ENCODE measurements at regions not wholly inside any gene's neighbourhood (a gene's known extent, or its start where the extent isn't known, plus 50 kb on each side); places are given as distances from the start of the nearest gene placed in this dataset.

DNA sequence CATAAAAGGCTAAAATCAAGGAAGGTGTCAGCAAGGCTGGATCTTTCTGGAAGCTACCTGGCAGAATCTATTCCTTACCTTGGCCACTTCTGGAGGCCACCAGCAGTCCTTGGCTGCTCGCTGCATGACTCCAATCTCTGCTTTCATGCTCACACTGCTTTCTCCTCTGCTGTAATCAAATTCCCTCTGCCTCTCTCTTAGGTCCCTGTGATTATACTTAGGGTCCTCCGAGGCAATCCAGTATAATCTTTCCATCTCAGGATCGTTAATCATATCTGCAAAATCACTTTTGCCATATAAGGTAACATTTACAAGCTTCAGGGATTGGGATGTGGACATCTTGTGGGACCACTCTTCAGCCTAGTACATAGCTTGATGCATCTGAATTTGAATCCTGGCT lies 110.7 kb upstream of the IVNS1ABP start:
- DNase-seq: no peak

- DNase-seq: no peak
Observed at GRCh38 chr1:185427264-185427663, 110.2 kb upstream of the IVNS1ABP start.

GRCh38 chr1:185426848-185427247 lies 109.8 kb upstream of the IVNS1ABP start:
- no peak for DNase-seq

GRCh38 chr1:185425163-185425562 lies 108.1 kb upstream of the IVNS1ABP start:
- no peak for DNase-seq

GRCh38 chr1:185421485-185422107 lies 104.6 kb upstream of the IVNS1ABP start:
- no peak for DNase-seq

DNA sequence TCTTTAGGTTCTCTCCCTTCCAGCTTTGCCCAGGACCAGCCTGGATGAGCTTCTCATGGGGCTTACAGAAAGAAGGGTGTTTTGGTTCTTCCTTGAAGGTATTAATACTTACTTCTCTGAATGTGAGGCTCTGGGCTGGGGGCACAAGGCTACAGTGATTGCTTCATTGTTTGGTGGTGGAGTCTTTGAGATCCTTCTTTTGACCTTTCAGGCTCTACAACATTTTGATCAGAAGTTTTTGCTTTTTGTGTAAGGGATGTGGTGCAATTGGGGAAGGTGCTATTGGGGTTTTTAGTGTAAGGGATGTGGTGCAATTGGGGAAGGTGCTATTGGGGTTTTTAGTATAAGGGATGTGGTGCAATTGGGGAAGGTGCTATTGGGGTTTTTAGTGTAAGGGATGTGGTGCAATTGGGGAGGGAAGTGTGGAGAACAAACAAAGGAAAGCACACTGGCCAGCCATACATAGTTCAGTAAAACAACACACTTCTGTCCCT lies 103.6 kb upstream of the IVNS1ABP start:
- no peak for DNase-seq

- DNase-seq: no peak
Observed at GRCh38 chr1:185419718-185420117, 102.7 kb upstream of the IVNS1ABP start.

DNA sequence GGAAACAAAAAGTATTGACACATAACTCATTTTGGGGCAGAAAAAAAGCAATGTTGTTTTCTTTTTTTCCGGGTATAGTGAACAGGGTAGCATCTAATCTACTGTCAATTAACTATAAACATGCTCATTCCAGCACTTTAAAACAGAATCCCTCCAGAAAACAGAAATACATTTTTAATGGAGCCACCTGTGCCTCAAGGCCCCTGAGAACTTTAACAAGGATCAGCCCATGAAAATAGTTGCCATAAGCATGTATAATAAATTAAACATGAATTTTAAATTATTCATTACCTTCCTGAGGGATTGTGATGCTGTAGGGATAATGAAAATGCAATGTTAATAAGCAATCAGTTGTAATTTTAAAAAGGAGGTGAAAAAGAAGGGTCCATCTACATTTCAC lies 101.4 kb upstream of the IVNS1ABP start:
- no peak for DNase-seq

- DNase-seq: no peak
Observed at GRCh38 chr1:185412385-185413087, 95.5 kb upstream of the IVNS1ABP start.

- no peak for DNase-seq
Observed at GRCh38 chr1:185409763-185410528, 92.9 kb upstream of the IVNS1ABP start.

DNA sequence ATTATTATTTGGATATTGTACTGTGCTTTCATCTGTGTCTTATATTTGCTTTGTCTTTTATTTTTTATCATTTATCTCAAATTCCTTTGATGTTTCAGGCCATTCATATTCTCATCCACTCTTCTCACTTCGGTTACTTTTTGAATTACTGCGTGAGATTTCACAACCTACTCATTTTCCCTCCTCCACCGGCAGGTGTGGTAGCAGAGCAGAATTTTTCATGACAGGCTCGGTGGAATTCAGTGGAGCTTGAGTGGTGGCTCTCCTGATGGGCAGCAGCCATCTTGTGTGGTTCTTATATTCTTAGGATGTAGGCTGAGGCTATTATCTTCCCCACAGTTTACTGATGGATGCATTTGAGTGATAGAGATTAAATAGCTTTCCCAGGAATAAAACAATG lies 92.3 kb upstream of the IVNS1ABP start:
- no peak for DNase-seq

- DNase-seq: no peak
Observed at GRCh38 chr1:185408700-185409270, 91.7 kb upstream of the IVNS1ABP start.

GRCh38 chr1:185406691-185407009 lies 89.6 kb upstream of the IVNS1ABP start:
- DNase-seq: no peak

GRCh38 chr1:185406006-185406690 lies 89.1 kb upstream of the IVNS1ABP start:
- DNase-seq: no peak

- no peak for DNase-seq
Observed at GRCh38 chr1:185404907-185405568, 88.0 kb upstream of the IVNS1ABP start.

DNA sequence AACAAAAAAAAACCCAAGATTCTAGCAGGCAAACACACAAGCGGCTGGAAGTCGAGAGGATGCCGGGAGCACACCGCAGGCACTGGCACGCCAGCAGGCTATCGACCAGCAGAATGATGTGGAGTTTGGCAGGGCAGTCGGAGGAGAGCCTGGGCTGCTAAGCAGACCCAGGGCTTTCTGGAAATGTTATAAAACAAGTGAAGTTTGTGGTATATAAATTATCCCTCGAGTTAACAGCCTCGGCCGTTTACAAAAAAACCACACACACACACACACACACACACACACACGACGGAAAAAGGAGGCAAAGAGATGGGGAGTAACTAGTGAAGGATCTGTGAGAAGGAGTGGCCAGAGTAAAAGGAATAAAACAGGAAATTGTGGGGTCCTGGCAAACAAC lies 87.2 kb upstream of the IVNS1ABP start:
- no peak for DNase-seq

GRCh38 chr1:185402930-185403329 lies 85.9 kb upstream of the IVNS1ABP start:
- no peak for DNase-seq

GRCh38 chr1:185401019-185401418 lies 84.0 kb upstream of the IVNS1ABP start:
- DNase-seq: no peak

DNA sequence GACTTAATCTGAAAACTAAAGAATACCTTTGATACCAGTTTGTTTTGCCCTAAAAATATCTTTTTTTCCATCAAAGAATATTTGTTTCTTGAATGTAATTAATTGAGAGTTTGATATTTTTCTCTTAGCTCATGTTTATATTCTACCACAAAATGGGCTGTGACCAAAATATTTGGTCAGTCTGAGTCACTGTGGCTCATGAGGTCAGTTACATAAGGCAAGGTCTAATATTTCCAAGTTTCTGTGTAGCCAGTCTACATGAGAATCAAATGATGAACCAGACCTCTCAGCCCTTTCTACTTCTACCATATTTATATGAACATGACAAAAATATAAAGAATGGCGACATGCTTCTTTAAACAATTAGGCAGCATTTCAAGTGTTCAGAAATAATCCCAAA lies 83.0 kb upstream of the IVNS1ABP start:
- no peak for DNase-seq

- no peak for DNase-seq
Observed at GRCh38 chr1:185398599-185398998, 81.6 kb upstream of the IVNS1ABP start.

DNA sequence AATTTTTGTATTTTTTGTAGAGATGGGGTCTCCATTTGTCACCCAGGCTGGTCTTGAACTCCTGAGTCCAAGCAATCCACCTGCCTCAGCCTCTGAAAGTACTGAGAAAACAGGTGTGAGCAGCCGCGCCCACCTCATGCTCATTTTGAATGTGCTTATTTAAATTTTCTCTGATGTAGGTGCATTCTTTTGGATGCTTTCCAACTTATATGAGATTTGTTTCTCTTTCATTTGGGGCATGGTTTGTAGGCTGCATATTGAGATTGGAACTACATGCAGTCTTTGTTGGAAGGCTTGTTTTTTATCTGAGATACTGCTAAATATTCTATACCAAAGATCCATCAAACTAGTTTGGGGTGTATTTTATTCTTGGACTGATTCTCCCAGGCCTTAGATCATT lies 81.0 kb upstream of the IVNS1ABP start:
- no peak for DNase-seq

DNA sequence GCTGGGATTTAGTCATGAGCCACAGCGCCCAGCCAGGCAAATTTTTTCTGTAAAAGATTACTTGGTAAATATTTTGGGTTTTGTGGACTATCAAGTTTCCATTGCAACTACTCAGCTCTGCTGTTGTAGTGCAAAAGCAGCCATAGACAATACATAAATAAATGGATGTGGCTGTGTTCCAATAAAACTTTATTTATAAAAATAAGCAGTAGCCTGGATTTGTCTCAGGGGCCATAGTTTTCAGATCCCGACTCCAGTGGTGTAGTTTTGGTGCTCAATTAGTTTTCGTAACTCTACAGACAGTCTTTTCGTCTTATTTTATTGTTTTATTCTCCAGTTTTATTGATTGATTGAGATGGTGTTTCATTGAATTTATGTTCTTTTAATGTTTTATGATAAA lies 80.1 kb upstream of the IVNS1ABP start:
- DNase-seq: no peak

- DNase-seq: no peak
Observed at GRCh38 chr1:185396126-185396525, 79.1 kb upstream of the IVNS1ABP start.

All from NCI-H1092 (cell line).